Testis (tissue), 2 donors: ENCODE measurements at regions not wholly inside any gene's neighbourhood (a gene's known extent, or its start where the extent isn't known, plus 50 kb on each side); places are given as distances from the start of the nearest gene placed in this dataset.

Source experiments
- DNase-seq: peaks from one replicate; pipeline ENCODE4 v3.0.0-alpha.2; 2019
- H3K27ac ChIP-seq, 2 donors: fragments of 200-600 bp; sonication (generic); one replicate each; pipeline ENCODE4 v1.5.1; 2019
- H3K27me3 ChIP-seq: fragments of 200-600 bp; sonication (generic); one replicate; pipeline ENCODE4 v1.5.1; 2019
- H3K36me3 ChIP-seq: fragments of 200-600 bp; sonication (generic); one replicate; pipeline ENCODE4 v1.5.1; 2017; ENCODE audit warnings: low read depth; ENCODE audit errors: missing control alignments
- H3K4me1 ChIP-seq: fragments of 200-600 bp; sonication (generic); one replicate; pipeline ENCODE4 v1.5.1; 2019
- H3K4me3 ChIP-seq, 2 donors: fragments of 200-600 bp; sonication (generic); one replicate each; pipeline ENCODE4 v1.5.1; 2017 to 2019
- H3K9me3 ChIP-seq: fragments of 200-600 bp; sonication (generic); one replicate; pipeline ENCODE4 v1.5.1; 2017
- CTCF ChIP-seq, 3 experiments: fragments of 450-650 bp in 2 of 3; fragments of 200-600 bp in 1 of 3; sonication (generic) in 1 of 3; IDR thresholded peaks; one replicate each; pipeline ENCODE4 v1.5.1; 2016 to 2019; ENCODE audit warnings: antibody characterized with exemption in 3 of 3, mild to moderate bottlenecking in 2 of 3, moderate library complexity in 1 of 3
- POLR2A ChIP-seq: fragments of 450-650 bp; IDR thresholded peaks from one replicate; pipeline ENCODE4 v1.6.1; 2017; ENCODE audit warnings: antibody characterized with exemption, mild to moderate bottlenecking, moderate library complexity
- WGBS, 2 donors: methylation state at CpG; one replicate each; pipeline ENCODE4 v1.1.5; 2018; 5-methylcytosine and 5-hydroxymethylcytosine counted together
- intact Hi-C: fragments of 100-400 bp; cut with DNase I; formaldehyde crosslinking; loops from one replicate; pipeline ENCODE4 v1.15.1; 2023; ENCODE audit warnings: low total_unique reads

- no peaks in the 10 kb centered on the region for H3K36me3 ChIP-seq
- DNase-seq = no peak
- no peak overlapping the region for H3K27ac ChIP-seq
- H3K27me3 ChIP-seq = no peaks in the 10 kb centered on the region
- H3K4me3 ChIP-seq = no peak overlapping the region
- no peaks in the 10 kb centered on the region for H3K4me1 ChIP-seq
- no peaks in the 10 kb centered on the region for H3K9me3 ChIP-seq
- intact Hi-C loops = no loop called here
- TF ChIP-seq POLR2A (no peak), CTCF (IDR thresholded peaks at IDR 0.05) (no peak)
- WGBS, 2 donors = 50 to 56% methylated on average over 3 of the region's 3 CpGs
These were observed 653.0 kb upstream of the FAM98A start for GRCh38 chr2:34252111-34252510.

GRCh38 chr2:34251578-34251977 lies 652.5 kb upstream of the FAM98A start:
- DNase-seq = no peak
- no peak overlapping the region for H3K4me3 ChIP-seq
- H3K9me3 ChIP-seq = no peaks in the 10 kb centered on the region
- intact Hi-C loops = no loop called here
- no peaks in the 10 kb centered on the region for H3K4me1 ChIP-seq
- TF ChIP-seq POLR2A (no peak), CTCF (IDR thresholded peaks at IDR 0.05) (no peak)
- H3K27ac ChIP-seq = no peak overlapping the region
- H3K36me3 ChIP-seq = no peaks in the 10 kb centered on the region
- no peaks in the 10 kb centered on the region for H3K27me3 ChIP-seq

GRCh38 chr2:34244195-34244594 lies 645.1 kb upstream of the FAM98A start:
- H3K9me3 ChIP-seq = no peaks in the 10 kb centered on the region
- H3K4me3 ChIP-seq = no peak overlapping the region
- H3K4me1 ChIP-seq = peaks cover 3% of the 10 kb centered on the region
- WGBS, 2 donors = 93 to 96% methylated on average over 3 of the region's 3 CpGs
- DNase-seq = no peak
- no peaks in the 10 kb centered on the region for H3K27me3 ChIP-seq
- intact Hi-C loops = no loop called here
- no peaks in the 10 kb centered on the region for H3K36me3 ChIP-seq
- no peak overlapping the region for H3K27ac ChIP-seq
- no peak for TF ChIP-seq CTCF (IDR thresholded peaks at IDR 0.05)
- no peak for TF ChIP-seq POLR2A

- no peaks in the 10 kb centered on the region for H3K9me3 ChIP-seq
- TF ChIP-seq POLR2A (no peak), CTCF (IDR thresholded peaks at IDR 0.05) (no peak)
- no peaks in the 10 kb centered on the region for H3K36me3 ChIP-seq
- H3K4me1 ChIP-seq = peaks cover 3% of the 10 kb centered on the region
- no peaks in the 10 kb centered on the region for H3K27me3 ChIP-seq
- no peak for DNase-seq
- 23 to 32% methylated on average over 3 of the region's 3 CpGs for WGBS, 2 donors
- intact Hi-C loops = no loop called here
- H3K4me3 ChIP-seq = no peak overlapping the region
- no peak overlapping the region for H3K27ac ChIP-seq
These were observed 643.6 kb upstream of the FAM98A start for GRCh38 chr2:34242763-34243123.

- Histone ChIP-seq H3K36me3 (no peaks in the 10 kb centered on the region), H3K4me3 (no peak overlapping the region), H3K4me1 (peaks cover 3% of the 10 kb centered on the region), H3K27ac (peak overlapping the region in 1 of 2 donors; percentile 3), H3K9me3 (no peaks in the 10 kb centered on the region), H3K27me3 (no peaks in the 10 kb centered on the region)
- intact Hi-C loops = no loop called here
- WGBS, 2 donors = 60 to 63% methylated on average over 6 of the region's 6 CpGs
- TF ChIP-seq CTCF (IDR thresholded peaks at IDR 0.05) (no peak), POLR2A (no peak)
- no peak for DNase-seq
These were observed 643.0 kb upstream of the FAM98A start for GRCh38 chr2:34241905-34242762.
